Activated CD8-positive, alpha-beta T cell treated with anti-CD3 and anti-CD28 coated beads for 36 hours (primary cell): ENCODE measurements at regions not wholly inside any gene's neighbourhood (a gene's known extent, or its start where the extent isn't known, plus 50 kb on each side); places are given as distances from the start of the nearest gene placed in this dataset.

ENCODE experiments used
- ATAC-seq: fragments of 200-7000 bp; cut with Tn5 transposase; one replicate; pipeline ENCODE4 v1.10.0; 2021; ENCODE audit warnings: mild to moderate bottlenecking, moderate library complexity
- CTCF ChIA-PET: fragments of 350-600 bp; sonication (Branson Sonifier 250); formaldehyde crosslinking; loops from one replicate; lab custom pipeline; 2021; ENCODE audit warnings: antibody characterized with exemption; lab: Charles Lee
- POLR2A ChIA-PET: fragments of 350-600 bp; sonication (Branson Sonifier 250); formaldehyde crosslinking; loops from one replicate; lab custom pipeline; 2021; ENCODE audit warnings: antibody characterized with exemption; lab: Charles Lee
- DNase-seq: peaks from one replicate; pipeline ENCODE4 v3.0.0-alpha.2; 2020
- H3K27ac Mint-ChIP-seq: one replicate; pipeline ENCODE4 v1.8.0; 2021; ENCODE audit warnings: mild to moderate bottlenecking, mixed read lengths
- H3K27me3 Mint-ChIP-seq: one replicate; pipeline ENCODE4 v1.8.0; 2021; ENCODE audit warnings: mixed read lengths
- H3K36me3 Mint-ChIP-seq: one replicate; pipeline ENCODE4 v1.8.0; 2021; ENCODE audit warnings: low read depth, mixed read lengths
- H3K4me1 Mint-ChIP-seq: one replicate; pipeline ENCODE4 v1.8.0; 2021; ENCODE audit warnings: low read depth, mixed read lengths
- H3K4me3 Mint-ChIP-seq: one replicate; pipeline ENCODE4 v1.8.0; 2021; ENCODE audit warnings: mild to moderate bottlenecking, moderate library complexity, mixed read lengths
- H3K9me3 Mint-ChIP-seq: one replicate; pipeline ENCODE4 v1.8.0; 2021; ENCODE audit warnings: mixed read lengths
- intact Hi-C: fragments of 100-400 bp; cut with micrococcal nuclease; formaldehyde crosslinking; loops from one replicate; pipeline ENCODE4 v1.10.0; 2022
- TF ChIP-seq, protein P1 (sequence below): fragments of 200-600 bp; IDR thresholded peaks from one replicate; pipeline ENCODE4 v1.8.0; 2022; ENCODE audit warnings: antibody characterized with exemption, mild to moderate bottlenecking

GRCh38 chr4:124111411-124111810 lies 601.1 kb downstream of the ANKRD50 start:
- H3K4me1 Mint-ChIP-seq, result no peaks in the 10 kb centered on the region
- H3K27ac Mint-ChIP-seq, result no peak overlapping the region
- ATAC-seq, result no peak
- H3K4me3 Mint-ChIP-seq, result no peak overlapping the region
- ChIA-PET POLR2A (no interaction called here), CTCF (no interaction called here)
- H3K9me3 Mint-ChIP-seq, result no peaks in the 10 kb centered on the region
- H3K36me3 Mint-ChIP-seq, result no peaks in the 10 kb centered on the region
- intact Hi-C loops, result no loop called here
- H3K27me3 Mint-ChIP-seq, result no peaks in the 10 kb centered on the region
- TF ChIP-seq, protein P1, sequence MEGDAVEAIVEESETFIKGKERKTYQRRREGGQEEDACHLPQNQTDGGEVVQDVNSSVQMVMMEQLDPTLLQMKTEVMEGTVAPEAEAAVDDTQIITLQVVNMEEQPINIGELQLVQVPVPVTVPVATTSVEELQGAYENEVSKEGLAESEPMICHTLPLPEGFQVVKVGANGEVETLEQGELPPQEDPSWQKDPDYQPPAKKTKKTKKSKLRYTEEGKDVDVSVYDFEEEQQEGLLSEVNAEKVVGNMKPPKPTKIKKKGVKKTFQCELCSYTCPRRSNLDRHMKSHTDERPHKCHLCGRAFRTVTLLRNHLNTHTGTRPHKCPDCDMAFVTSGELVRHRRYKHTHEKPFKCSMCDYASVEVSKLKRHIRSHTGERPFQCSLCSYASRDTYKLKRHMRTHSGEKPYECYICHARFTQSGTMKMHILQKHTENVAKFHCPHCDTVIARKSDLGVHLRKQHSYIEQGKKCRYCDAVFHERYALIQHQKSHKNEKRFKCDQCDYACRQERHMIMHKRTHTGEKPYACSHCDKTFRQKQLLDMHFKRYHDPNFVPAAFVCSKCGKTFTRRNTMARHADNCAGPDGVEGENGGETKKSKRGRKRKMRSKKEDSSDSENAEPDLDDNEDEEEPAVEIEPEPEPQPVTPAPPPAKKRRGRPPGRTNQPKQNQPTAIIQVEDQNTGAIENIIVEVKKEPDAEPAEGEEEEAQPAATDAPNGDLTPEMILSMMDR, result no peak
- no peak for DNase-seq

DNA sequence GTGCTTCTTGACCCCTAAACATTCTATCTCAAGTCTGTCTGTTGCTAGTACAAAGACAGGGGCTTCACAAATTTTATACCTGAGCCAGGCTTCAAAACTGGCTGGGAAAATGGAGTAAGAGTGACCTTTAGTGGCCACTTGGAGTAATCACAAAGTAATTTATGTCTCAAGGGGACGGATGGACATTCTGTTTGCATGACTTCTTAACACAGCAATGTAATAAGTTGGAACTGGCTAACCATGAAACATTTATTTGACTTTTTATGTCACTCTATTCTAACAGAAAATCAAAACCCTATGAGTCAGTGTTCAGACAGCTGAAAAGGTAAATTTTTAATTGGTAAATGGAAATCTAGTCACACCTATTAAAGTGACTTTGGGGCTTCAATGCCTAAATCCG lies 600.6 kb downstream of the ANKRD50 start:
- ChIA-PET CTCF (no interaction called here), POLR2A (no interaction called here)
- Mint-ChIP-seq H3K27ac (no peak overlapping the region), H3K9me3 (no peaks in the 10 kb centered on the region), H3K4me1 (no peaks in the 10 kb centered on the region), H3K36me3 (no peaks in the 10 kb centered on the region), H3K27me3 (no peaks in the 10 kb centered on the region), H3K4me3 (no peak overlapping the region)
- ATAC-seq (no peak), DNase-seq (no peak)
- TF ChIP-seq, protein P1, result no peak
- intact Hi-C loops, result no loop called here

GRCh38 chr4:124118061-124118460 lies 594.5 kb downstream of the ANKRD50 start:
- no peaks in the 10 kb centered on the region for H3K4me1 Mint-ChIP-seq
- TF ChIP-seq, protein P1, result no peak
- intact Hi-C loops, result no loop called here
- H3K9me3 Mint-ChIP-seq, result no peaks in the 10 kb centered on the region
- DNase-seq, result no peak
- no peaks in the 10 kb centered on the region for H3K36me3 Mint-ChIP-seq
- H3K4me3 Mint-ChIP-seq, result no peak overlapping the region
- ChIA-PET CTCF (no interaction called here), POLR2A (no interaction called here)
- no peak for ATAC-seq
- H3K27ac Mint-ChIP-seq, result no peak overlapping the region
- H3K27me3 Mint-ChIP-seq, result no peaks in the 10 kb centered on the region

DNA sequence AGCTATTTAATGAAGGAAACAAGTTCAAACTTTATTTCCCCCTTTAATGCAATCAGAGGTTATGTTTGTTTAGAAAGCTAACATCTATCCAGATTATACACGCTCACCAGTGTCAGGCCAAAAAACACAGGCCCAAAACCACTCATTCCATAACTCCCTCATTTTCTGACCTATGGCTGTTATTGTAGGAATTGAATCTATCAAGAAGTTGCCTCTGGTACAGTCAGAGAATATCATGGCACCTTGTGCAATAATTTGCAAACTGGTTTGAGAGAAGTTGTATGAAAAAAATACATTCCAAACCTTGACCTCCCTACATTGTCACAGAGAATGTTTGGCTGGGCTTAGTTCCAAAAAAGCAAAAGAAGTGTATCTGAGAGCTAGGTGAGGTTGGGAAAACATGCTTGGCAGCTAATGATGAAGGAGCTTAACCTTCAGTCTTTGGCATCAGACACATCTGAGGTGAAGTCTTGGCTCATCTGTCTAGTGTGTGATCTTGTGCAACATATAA lies 591.0 kb downstream of the ANKRD50 start:
- CTCF ChIA-PET, result no interaction called here
- no peaks in the 10 kb centered on the region for H3K9me3 Mint-ChIP-seq
- no peak overlapping the region for H3K4me3 Mint-ChIP-seq
- POLR2A ChIA-PET, result no interaction called here
- intact Hi-C loops, result no loop called here
- DNase-seq (no peak), ATAC-seq (no peak)
- H3K36me3 Mint-ChIP-seq, result no peaks in the 10 kb centered on the region
- no peak overlapping the region for H3K27ac Mint-ChIP-seq
- no peaks in the 10 kb centered on the region for H3K27me3 Mint-ChIP-seq
- H3K4me1 Mint-ChIP-seq, result no peaks in the 10 kb centered on the region
- TF ChIP-seq, protein P1, result no peak

GRCh38 chr4:124123181-124123580 lies 589.4 kb downstream of the ANKRD50 start:
- Mint-ChIP-seq H3K9me3 (no peaks in the 10 kb centered on the region), H3K27ac (no peak overlapping the region), H3K4me1 (no peaks in the 10 kb centered on the region), H3K27me3 (no peaks in the 10 kb centered on the region), H3K4me3 (no peak overlapping the region), H3K36me3 (no peaks in the 10 kb centered on the region)
- ChIA-PET POLR2A (no interaction called here), CTCF (no interaction called here)
- DNase-seq, result no peak
- intact Hi-C loops, result no loop called here
- no peak for ATAC-seq
- TF ChIP-seq, protein P1, result no peak
